Activated B cell treated with CpG ODN at 0.5 μM for 24 hours (primary cell): ENCODE measurements at regions not wholly inside any gene's neighbourhood (a gene's known extent, or its start where the extent isn't known, plus 50 kb on each side); places are given as distances from the start of the nearest gene placed in this dataset.
"Not testable (repeated sequence)": the region's sequence is repeated elsewhere in the genome, so short reads cannot be mapped to it uniquely, and the experiment has no call there.

ENCODE experiments used
- ATAC-seq: fragments of 200-7000 bp; cut with Tn5 transposase; one replicate; pipeline ENCODE4 v1.10.0; 2021; ENCODE audit warnings: low read depth, mild to moderate bottlenecking, moderate library complexity
- CTCF ChIA-PET: fragments of 350-600 bp; sonication (Branson Sonifier 250); formaldehyde crosslinking; loops from one replicate; lab custom pipeline; 2021; ENCODE audit warnings: antibody characterized with exemption; lab: Charles Lee
- POLR2A ChIA-PET: fragments of 350-600 bp; sonication (Branson Sonifier 250); formaldehyde crosslinking; loops from one replicate; lab custom pipeline; 2021; ENCODE audit warnings: antibody characterized with exemption; lab: Charles Lee
- DNase-seq: peaks from one replicate; pipeline ENCODE4 v3.0.0; 2022
- H3K27ac Mint-ChIP-seq: one replicate; pipeline ENCODE4 v1.8.0; 2020; ENCODE audit warnings: mixed read lengths
- H3K27me3 Mint-ChIP-seq: one replicate; pipeline ENCODE4 v1.8.0; 2021; ENCODE audit warnings: mixed read lengths
- H3K36me3 Mint-ChIP-seq: one replicate; pipeline ENCODE4 v1.8.0; 2021; ENCODE audit warnings: low read depth, mixed read lengths
- H3K4me1 Mint-ChIP-seq: one replicate; pipeline ENCODE4 v1.8.0; 2021; ENCODE audit warnings: mixed read lengths
- H3K4me3 Mint-ChIP-seq: one replicate; pipeline ENCODE4 v1.8.0; 2020; ENCODE audit warnings: mild to moderate bottlenecking, mixed read lengths
- H3K9me3 Mint-ChIP-seq: one replicate; pipeline ENCODE4 v1.8.0; 2020; ENCODE audit warnings: mixed read lengths
- intact Hi-C: fragments of 100-400 bp; cut with micrococcal nuclease; formaldehyde crosslinking; loops from one replicate; pipeline ENCODE4 v1.15.1; 2024

DNA sequence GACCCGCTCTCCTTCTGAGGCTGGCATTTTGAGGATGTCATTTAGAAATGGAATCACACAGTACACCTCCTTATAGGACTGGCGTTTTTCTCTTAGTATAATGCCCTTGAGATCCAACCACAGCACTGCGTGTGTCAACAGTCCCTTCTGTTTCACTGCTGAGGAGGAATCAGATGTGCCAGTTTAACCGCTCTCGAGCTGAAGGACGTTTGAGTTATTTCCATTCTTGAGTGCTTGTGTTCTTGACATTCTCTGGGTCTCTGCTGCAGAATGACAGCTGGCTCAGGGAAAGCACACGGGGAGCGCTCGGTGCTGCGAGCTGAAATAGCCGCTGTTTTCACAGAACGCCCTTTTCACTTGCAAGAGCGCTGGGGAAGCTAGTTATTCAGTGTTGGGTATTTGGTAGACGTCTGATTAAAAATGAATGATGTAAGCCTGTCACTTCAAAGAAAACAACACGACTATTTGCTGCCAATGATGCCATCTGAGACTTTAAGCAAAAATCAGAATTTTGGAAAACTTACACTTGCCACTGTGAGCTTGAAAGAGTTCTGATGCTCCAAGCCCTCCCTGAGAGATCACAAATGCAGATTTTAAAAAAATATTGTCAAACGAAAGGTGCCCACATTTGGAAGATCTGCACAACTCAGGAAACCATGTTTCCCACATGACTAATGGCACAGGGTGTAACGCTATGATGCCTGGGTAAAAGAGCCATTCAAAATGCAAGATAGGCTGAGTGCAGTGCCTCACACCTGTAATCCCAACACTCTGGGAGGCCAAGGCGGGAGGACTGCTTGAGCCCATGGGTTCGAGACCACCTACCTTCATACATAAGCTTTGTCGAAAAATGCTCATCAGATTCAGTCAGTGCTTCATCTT, 5358.4 kb upstream of the TPTE start:
- H3K27me3 Mint-ChIP-seq, H3K4me1 Mint-ChIP-seq, CTCF ChIA-PET, H3K27ac Mint-ChIP-seq, H3K36me3 Mint-ChIP-seq, ATAC-seq, H3K9me3 Mint-ChIP-seq, DNase-seq, H3K4me3 Mint-ChIP-seq, POLR2A ChIA-PET, intact Hi-C loops: not testable (repeated sequence)

DNA sequence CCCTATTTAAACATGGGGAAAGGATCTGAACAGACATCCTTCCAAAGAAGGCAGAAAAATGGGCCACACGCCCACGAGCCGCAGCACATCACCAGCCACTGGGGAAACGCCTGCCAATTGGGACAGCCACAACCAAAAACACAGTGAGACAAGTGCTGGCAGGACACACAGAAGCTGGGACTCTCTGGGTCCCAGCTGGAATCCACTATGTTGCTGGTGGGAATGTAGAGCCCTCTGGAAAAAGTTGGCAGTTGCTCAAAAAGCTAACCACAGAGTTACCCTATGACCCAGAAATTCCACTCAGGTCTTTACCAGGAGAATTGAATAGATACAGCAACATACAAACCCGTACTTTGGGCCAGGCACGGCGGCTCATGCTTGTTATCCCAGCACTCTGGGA, 5355.6 kb upstream of the TPTE start:
- H3K27me3 Mint-ChIP-seq, H3K4me3 Mint-ChIP-seq, intact Hi-C loops, H3K27ac Mint-ChIP-seq, ATAC-seq, CTCF ChIA-PET, H3K9me3 Mint-ChIP-seq, H3K4me1 Mint-ChIP-seq, H3K36me3 Mint-ChIP-seq, DNase-seq, POLR2A ChIA-PET: not testable (repeated sequence)
